ENCODE measurements at regions not wholly inside any gene's neighbourhood (a gene's known extent, or its start where the extent isn't known, plus 50 kb on each side); places are given as distances from the start of the nearest gene placed in this dataset.
A peak's percentile ranks its signal among the peaks of the same experiment; 100 is the strongest.

DNA sequence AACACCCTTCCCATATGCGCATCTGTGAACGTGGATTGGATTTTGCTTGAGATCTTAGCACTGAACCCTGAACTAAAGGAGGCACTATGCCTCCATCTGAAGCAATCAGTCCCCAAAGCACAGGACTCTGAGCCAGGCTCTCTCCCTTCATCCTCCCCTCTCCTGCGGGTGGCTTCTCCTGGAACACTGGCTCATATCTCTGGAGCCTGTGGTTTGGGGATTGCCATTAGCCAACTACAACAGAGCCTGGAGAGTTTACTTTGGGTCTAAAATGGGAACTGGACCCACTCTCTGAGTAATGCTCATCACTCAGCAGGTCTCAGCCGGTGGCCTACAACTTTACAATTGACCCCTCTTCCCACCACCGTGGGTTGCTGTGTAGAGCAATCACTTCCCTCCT, 190.8 kb upstream of the HES1 start:
- H3K27me3 Mint-ChIP-seq (ENCODE audit: insufficient read depth, low read depth, poor library complexity), result peaks cover 10% of the 10 kb centered on the region
- ATAC-seq (no peak), DNase-seq (ENCODE audit: low spot score) (no peak)
- H3K4me1 Mint-ChIP-seq, result peaks cover 41% of the 10 kb centered on the region
- Histone ChIP-seq H3F3A (replicated peaks; ENCODE audit: low read depth) (peaks cover 12% of the 10 kb centered on the region; the same call in 1 of the 2 replicates), H3K36me3 (ENCODE audit: insufficient read depth) (no peaks in the 10 kb centered on the region), H4K20me1 (replicated peaks; ENCODE audit: insufficient read depth) (no peaks in the 10 kb centered on the region), H3K79me2 (replicated peaks; ENCODE audit: insufficient read depth) (no peaks in the 10 kb centered on the region), H3K27ac (ENCODE audit: low read depth) (no peak overlapping the region), H3K27me3 (ENCODE audit: insufficient read depth) (peaks cover 28% of the 10 kb centered on the region), H3K9me2 (ENCODE audit: insufficient read depth) (no peaks in the 10 kb centered on the region), H3K4me1 (ENCODE audit: insufficient read depth) (peaks cover 51% of the 10 kb centered on the region), H3K4me3 (peak overlapping the region; percentile 48; the same call in 1 of the 2 replicates), H3K4me2 (peak overlapping the region; percentile 78), H2AFZ (no peak overlapping the region)
- no peak overlapping the region for H3K27ac Mint-ChIP-seq
- H3K4me3 Mint-ChIP-seq, result no peak overlapping the region
- H3K36me3 Mint-ChIP-seq (ENCODE audit: low read depth), result no peaks in the 10 kb centered on the region
- H3K9me3 Mint-ChIP-seq, result no peaks in the 10 kb centered on the region; the same call in 2 of the 3 replicates
- TF ChIP-seq STAT1 (IDR thresholded peaks at IDR 0.05; ENCODE audit: unreplicated experiment) (no peak), EZH2 (IDR thresholded peaks at IDR 0.05; ENCODE audit: low read depth, unreplicated experiment) (no peak), POLR2AphosphoS5 (IDR thresholded peaks at IDR 0.05; ENCODE audit: low read depth) (no peak), CREB1 (CRISPR knock-in tag; IDR thresholded peaks at IDR 0.05; ENCODE audit: low read depth) (no peak)
- TF ChIP-seq, protein P1, sequence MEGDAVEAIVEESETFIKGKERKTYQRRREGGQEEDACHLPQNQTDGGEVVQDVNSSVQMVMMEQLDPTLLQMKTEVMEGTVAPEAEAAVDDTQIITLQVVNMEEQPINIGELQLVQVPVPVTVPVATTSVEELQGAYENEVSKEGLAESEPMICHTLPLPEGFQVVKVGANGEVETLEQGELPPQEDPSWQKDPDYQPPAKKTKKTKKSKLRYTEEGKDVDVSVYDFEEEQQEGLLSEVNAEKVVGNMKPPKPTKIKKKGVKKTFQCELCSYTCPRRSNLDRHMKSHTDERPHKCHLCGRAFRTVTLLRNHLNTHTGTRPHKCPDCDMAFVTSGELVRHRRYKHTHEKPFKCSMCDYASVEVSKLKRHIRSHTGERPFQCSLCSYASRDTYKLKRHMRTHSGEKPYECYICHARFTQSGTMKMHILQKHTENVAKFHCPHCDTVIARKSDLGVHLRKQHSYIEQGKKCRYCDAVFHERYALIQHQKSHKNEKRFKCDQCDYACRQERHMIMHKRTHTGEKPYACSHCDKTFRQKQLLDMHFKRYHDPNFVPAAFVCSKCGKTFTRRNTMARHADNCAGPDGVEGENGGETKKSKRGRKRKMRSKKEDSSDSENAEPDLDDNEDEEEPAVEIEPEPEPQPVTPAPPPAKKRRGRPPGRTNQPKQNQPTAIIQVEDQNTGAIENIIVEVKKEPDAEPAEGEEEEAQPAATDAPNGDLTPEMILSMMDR (conservative IDR thresholded peaks at IDR 0.05; ENCODE audit: low read depth in 2 of 2), result peak in 1 of 2 experiments; percentile 30; a peak in 2 of 4 replicates
- TF ChIP-seq, protein P2, sequence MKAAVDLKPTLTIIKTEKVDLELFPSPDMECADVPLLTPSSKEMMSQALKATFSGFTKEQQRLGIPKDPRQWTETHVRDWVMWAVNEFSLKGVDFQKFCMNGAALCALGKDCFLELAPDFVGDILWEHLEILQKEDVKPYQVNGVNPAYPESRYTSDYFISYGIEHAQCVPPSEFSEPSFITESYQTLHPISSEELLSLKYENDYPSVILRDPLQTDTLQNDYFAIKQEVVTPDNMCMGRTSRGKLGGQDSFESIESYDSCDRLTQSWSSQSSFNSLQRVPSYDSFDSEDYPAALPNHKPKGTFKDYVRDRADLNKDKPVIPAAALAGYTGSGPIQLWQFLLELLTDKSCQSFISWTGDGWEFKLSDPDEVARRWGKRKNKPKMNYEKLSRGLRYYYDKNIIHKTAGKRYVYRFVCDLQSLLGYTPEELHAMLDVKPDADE (IDR thresholded peaks at IDR 0.05), result no peak

DNA sequence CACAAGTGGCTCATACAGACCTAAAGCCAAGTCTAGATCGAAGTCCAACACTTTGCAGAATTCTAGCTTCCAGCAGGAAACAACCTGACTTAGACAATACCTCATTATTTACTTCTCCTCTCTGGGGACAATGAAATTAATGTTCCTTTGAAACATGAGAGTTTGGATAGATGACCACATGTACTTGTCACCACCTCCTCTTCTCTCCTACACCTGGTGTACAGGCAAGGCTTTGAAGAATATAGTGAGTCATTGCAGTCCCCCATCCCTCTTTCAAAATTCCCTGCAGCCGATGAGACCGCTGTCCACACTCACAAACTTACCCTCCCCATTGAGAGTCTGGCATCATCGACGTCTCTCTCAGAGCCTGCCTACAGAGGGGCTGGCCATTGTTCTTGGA, 189.0 kb upstream of the HES1 start:
- Histone ChIP-seq H3K27ac (ENCODE audit: low read depth) (no peak overlapping the region), H3K4me3 (no peak overlapping the region), H3K4me2 (peak overlapping the region; percentile 43; the same call in 1 of the 2 replicates), H3K4me1 (ENCODE audit: insufficient read depth) (peaks cover 45% of the 10 kb centered on the region), H3K79me2 (replicated peaks; ENCODE audit: insufficient read depth) (no peaks in the 10 kb centered on the region), H4K20me1 (replicated peaks; ENCODE audit: insufficient read depth) (no peaks in the 10 kb centered on the region), H2AFZ (0 out of 2 replicates have a peak overlapping the region, but pooled peaks have one; percentile 32), H3K9me2 (ENCODE audit: insufficient read depth) (no peaks in the 10 kb centered on the region), H3F3A (replicated peaks; ENCODE audit: low read depth) (peaks cover 12% of the 10 kb centered on the region; the same call in 1 of the 2 replicates), H3K27me3 (ENCODE audit: insufficient read depth) (peaks cover 28% of the 10 kb centered on the region), H3K36me3 (ENCODE audit: insufficient read depth) (no peaks in the 10 kb centered on the region)
- Mint-ChIP-seq H3K9me3 (no peaks in the 10 kb centered on the region; the same call in 2 of the 3 replicates), H3K4me1 (peaks cover 41% of the 10 kb centered on the region), H3K4me3 (no peak overlapping the region), H3K36me3 (ENCODE audit: low read depth) (peaks cover 2% of the 10 kb centered on the region; the same call in 1 of the 3 replicates), H3K27ac (no peak overlapping the region), H3K27me3 (ENCODE audit: insufficient read depth, low read depth, poor library complexity) (peaks cover 12% of the 10 kb centered on the region)
- ATAC-seq (no peak), DNase-seq (ENCODE audit: low spot score) (no peak)
- TF ChIP-seq EZH2 (IDR thresholded peaks at IDR 0.05; ENCODE audit: low read depth, unreplicated experiment) (no peak), CREB1 (CRISPR knock-in tag; IDR thresholded peaks at IDR 0.05; ENCODE audit: low read depth) (no peak), JUNB (IDR thresholded peaks at IDR 0.05; ENCODE audit: unreplicated experiment) (no peak), POLR2AphosphoS5 (IDR thresholded peaks at IDR 0.05; ENCODE audit: low read depth) (no peak), EZH2phosphoT487 (IDR thresholded peaks at IDR 0.05; ENCODE audit: unreplicated experiment) (no peak), NANOG (IDR thresholded peaks at IDR 0.05; ENCODE audit: borderline replicate concordance) (no peak), STAT1 (IDR thresholded peaks at IDR 0.05; ENCODE audit: unreplicated experiment) (no peak)
- TF ChIP-seq, protein P1 (conservative IDR thresholded peaks at IDR 0.05; ENCODE audit: low read depth in 2 of 2), result no peak
- TF ChIP-seq, protein P2 (IDR thresholded peaks at IDR 0.05), result no peak
- TF ChIP-seq, protein P3, sequence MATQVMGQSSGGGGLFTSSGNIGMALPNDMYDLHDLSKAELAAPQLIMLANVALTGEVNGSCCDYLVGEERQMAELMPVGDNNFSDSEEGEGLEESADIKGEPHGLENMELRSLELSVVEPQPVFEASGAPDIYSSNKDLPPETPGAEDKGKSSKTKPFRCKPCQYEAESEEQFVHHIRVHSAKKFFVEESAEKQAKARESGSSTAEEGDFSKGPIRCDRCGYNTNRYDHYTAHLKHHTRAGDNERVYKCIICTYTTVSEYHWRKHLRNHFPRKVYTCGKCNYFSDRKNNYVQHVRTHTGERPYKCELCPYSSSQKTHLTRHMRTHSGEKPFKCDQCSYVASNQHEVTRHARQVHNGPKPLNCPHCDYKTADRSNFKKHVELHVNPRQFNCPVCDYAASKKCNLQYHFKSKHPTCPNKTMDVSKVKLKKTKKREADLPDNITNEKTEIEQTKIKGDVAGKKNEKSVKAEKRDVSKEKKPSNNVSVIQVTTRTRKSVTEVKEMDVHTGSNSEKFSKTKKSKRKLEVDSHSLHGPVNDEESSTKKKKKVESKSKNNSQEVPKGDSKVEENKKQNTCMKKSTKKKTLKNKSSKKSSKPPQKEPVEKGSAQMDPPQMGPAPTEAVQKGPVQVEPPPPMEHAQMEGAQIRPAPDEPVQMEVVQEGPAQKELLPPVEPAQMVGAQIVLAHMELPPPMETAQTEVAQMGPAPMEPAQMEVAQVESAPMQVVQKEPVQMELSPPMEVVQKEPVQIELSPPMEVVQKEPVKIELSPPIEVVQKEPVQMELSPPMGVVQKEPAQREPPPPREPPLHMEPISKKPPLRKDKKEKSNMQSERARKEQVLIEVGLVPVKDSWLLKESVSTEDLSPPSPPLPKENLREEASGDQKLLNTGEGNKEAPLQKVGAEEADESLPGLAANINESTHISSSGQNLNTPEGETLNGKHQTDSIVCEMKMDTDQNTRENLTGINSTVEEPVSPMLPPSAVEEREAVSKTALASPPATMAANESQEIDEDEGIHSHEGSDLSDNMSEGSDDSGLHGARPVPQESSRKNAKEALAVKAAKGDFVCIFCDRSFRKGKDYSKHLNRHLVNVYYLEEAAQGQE (IDR thresholded peaks at IDR 0.05; ENCODE audit: unreplicated experiment), result no peak
